ENCODE measurements at regions not wholly inside any gene's neighbourhood (a gene's known extent, or its start where the extent isn't known, plus 50 kb on each side); places are given as distances from the start of the nearest gene placed in this dataset.

GRCh38 chr4:142900622-142901021 lies 54.5 kb upstream of the INPP4B start:
- TF ChIP-seq, protein P1, sequence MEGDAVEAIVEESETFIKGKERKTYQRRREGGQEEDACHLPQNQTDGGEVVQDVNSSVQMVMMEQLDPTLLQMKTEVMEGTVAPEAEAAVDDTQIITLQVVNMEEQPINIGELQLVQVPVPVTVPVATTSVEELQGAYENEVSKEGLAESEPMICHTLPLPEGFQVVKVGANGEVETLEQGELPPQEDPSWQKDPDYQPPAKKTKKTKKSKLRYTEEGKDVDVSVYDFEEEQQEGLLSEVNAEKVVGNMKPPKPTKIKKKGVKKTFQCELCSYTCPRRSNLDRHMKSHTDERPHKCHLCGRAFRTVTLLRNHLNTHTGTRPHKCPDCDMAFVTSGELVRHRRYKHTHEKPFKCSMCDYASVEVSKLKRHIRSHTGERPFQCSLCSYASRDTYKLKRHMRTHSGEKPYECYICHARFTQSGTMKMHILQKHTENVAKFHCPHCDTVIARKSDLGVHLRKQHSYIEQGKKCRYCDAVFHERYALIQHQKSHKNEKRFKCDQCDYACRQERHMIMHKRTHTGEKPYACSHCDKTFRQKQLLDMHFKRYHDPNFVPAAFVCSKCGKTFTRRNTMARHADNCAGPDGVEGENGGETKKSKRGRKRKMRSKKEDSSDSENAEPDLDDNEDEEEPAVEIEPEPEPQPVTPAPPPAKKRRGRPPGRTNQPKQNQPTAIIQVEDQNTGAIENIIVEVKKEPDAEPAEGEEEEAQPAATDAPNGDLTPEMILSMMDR (IDR thresholded peaks at IDR 0.05) = no peak
- TF ChIP-seq POLR2A (IDR thresholded peaks at IDR 0.05) = no peak

Data from body of pancreas (tissue), 4 donors.